ENCODE measurements at regions not wholly inside any gene's neighbourhood (a gene's known extent, or its start where the extent isn't known, plus 50 kb on each side); places are given as distances from the start of the nearest gene placed in this dataset.

DNA sequence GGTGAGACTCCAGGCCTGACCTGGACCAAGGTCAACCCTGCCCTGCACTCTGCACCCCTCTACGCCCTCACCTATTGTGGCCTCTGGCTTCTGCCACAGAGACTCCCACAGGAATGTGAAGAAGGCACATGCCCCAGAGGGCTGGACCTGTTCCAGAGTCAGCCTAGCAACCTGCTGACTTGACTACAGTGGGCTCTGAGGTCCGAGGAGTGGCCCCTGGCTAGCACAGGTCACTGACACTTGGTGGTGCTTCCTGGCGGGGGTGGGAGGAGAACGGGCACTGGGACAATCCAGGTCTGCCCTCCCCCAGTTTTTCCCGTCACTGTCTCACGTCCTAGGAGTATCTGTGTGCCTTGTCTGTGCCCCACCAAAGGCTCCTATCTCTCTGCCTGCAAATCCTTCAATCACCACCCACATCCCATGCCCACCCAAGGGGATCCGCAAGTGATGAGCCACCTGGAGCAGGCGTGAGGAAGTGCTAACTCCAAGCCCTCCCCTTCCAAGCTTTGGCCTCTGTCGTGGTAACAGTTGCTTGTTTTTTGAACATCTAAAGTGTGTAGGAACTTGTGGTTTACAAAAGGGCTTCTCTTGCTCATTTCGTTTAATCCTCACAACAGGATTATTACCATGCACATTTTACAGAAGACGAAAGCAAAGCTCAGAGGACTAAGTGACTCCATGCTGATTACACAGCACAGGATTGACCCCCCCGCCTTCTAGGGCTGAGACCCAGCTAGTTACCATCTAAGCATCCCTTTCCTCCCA lies 86.2 kb downstream of the MCFD2 start:
- no peak for TF ChIP-seq POLR2AphosphoS5 (IDR thresholded peaks at IDR 0.05)
- TF ChIP-seq, protein P1, sequence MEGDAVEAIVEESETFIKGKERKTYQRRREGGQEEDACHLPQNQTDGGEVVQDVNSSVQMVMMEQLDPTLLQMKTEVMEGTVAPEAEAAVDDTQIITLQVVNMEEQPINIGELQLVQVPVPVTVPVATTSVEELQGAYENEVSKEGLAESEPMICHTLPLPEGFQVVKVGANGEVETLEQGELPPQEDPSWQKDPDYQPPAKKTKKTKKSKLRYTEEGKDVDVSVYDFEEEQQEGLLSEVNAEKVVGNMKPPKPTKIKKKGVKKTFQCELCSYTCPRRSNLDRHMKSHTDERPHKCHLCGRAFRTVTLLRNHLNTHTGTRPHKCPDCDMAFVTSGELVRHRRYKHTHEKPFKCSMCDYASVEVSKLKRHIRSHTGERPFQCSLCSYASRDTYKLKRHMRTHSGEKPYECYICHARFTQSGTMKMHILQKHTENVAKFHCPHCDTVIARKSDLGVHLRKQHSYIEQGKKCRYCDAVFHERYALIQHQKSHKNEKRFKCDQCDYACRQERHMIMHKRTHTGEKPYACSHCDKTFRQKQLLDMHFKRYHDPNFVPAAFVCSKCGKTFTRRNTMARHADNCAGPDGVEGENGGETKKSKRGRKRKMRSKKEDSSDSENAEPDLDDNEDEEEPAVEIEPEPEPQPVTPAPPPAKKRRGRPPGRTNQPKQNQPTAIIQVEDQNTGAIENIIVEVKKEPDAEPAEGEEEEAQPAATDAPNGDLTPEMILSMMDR (IDR thresholded peaks at IDR 0.05): no peak
- TF ChIP-seq POLR2A (IDR thresholded peaks at IDR 0.05): no peak
- no peak for TF ChIP-seq EP300 (IDR thresholded peaks at IDR 0.05)
